ENCODE measurements at regions not wholly inside any gene's neighbourhood (a gene's known extent, or its start where the extent isn't known, plus 50 kb on each side); places are given as distances from the start of the nearest gene placed in this dataset.

DNA sequence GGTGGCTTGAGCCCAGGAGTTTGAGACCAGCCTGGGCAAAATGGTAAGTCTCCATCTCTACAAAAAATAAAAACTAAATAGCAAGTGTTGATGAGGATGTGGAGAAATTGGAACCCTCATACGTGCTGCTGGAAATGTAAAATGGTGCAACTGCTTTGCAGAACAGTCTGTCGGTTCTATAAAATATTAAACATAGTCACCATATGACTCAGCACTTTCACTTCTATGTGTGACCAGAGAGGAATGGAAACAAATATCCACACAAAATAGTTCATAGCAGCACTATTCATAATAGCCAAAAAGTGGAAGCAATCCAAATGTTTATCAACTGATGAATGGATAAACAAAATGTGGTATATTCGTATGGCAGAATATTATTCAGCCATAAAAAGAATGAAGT, 60.8 kb upstream of the FMR1 start:
- TF ChIP-seq POLR2A (IDR thresholded peaks at IDR 0.05; ENCODE audit: extremely low read depth, insufficient read length) = no peak
- no peak for TF ChIP-seq CTCF (IDR thresholded peaks at IDR 0.05; ENCODE audit: low read depth, low read length)
- TF ChIP-seq MAX (IDR thresholded peaks at IDR 0.05; ENCODE audit: low read depth, low read length) = no peak
- TF ChIP-seq MYC (IDR thresholded peaks at IDR 0.05; ENCODE audit: low read depth, low read length) = no peak

Measured in NB4 (cell line).